LNCaP clone FGC (cell line): ENCODE measurements at regions not wholly inside any gene's neighbourhood (a gene's known extent, or its start where the extent isn't known, plus 50 kb on each side); places are given as distances from the start of the nearest gene placed in this dataset.

ENCODE experiments used
- DNase-seq: peaks from one replicate; pipeline ENCODE4 v3.0.0-alpha.2; 2011; ENCODE audit warnings: low read depth
- H3K4me3 ChIP-seq: 2 replicates; pipeline ENCODE4 v1.5.1; 2011; ENCODE audit warnings: mild to moderate bottlenecking, low read depth, low read length, control low read depth
- CTCF ChIP-seq: IDR thresholded peaks from 2 replicates; pipeline ENCODE4 v1.5.1; 2012; ENCODE audit warnings: mild to moderate bottlenecking; ENCODE audit not compliant: control insufficient read depth, insufficient read depth; ENCODE audit errors: extremely low read depth

GRCh38 chr10:10946801-10947200, 70.9 kb upstream of the CELF2 start:
- no peak for TF ChIP-seq CTCF

GRCh38 chr10:10951675-10952074, 66.0 kb upstream of the CELF2 start:
- no peak for TF ChIP-seq CTCF
- DNase-seq, result no peak
- no peak overlapping the region for H3K4me3 ChIP-seq

More at GRCh38 chr10:10946801-10947200, 70.9 kb upstream of the CELF2 start:
- no peak overlapping the region for H3K4me3 ChIP-seq
- no peak for DNase-seq

- H3K4me3 ChIP-seq, result no peak overlapping the region
- TF ChIP-seq CTCF, result no peak
- DNase-seq, result no peak
These were observed 64.9 kb upstream of the CELF2 start for GRCh38 chr10:10952800-10953199.

GRCh38 chr10:10956681-10957542, 60.8 kb upstream of the CELF2 start:
- no peak for DNase-seq
- no peak for TF ChIP-seq CTCF
- no peak overlapping the region for H3K4me3 ChIP-seq

GRCh38 chr10:10958041-10958440, 59.6 kb upstream of the CELF2 start:
- TF ChIP-seq CTCF, result no peak
- no peak overlapping the region for H3K4me3 ChIP-seq
- no peak for DNase-seq

- no peak for DNase-seq
- H3K4me3 ChIP-seq, result no peak overlapping the region
- TF ChIP-seq CTCF, result no peak
These were observed 58.0 kb upstream of the CELF2 start for GRCh38 chr10:10959666-10960065.

GRCh38 chr10:10960534-10960933, 57.1 kb upstream of the CELF2 start:
- DNase-seq, result no peak
- no peak for TF ChIP-seq CTCF
- H3K4me3 ChIP-seq, result no peak overlapping the region
